Endothelial cell of umbilical vein (primary cell): ENCODE measurements at regions not wholly inside any gene's neighbourhood (a gene's known extent, or its start where the extent isn't known, plus 50 kb on each side); places are given as distances from the start of the nearest gene placed in this dataset.

ENCODE experiments used
- BruUV-seq: library from RNA; stranded (reverse); fragments of 400-500 nt; replicated peaks from 2 replicates; lab custom pipeline; 2021; lab: Mats Ljungman, UMichigan
- CTCF ChIA-PET: fragments of 300-600, 350-600 bp; sonication (Branson Sonifier 250); formaldehyde crosslinking; loops from one replicate; lab custom pipeline; 2021; ENCODE audit warnings: antibody characterized with exemption, inconsistent platforms; lab: Charles Lee
- POLR2A ChIA-PET: fragments of 300-600, 350-600 bp; sonication (Branson Sonifier 250); formaldehyde crosslinking; loops from one replicate; lab custom pipeline; 2021; ENCODE audit warnings: antibody characterized with exemption, inconsistent platforms; lab: Charles Lee
- DNase-seq: peaks from one replicate; pipeline ENCODE4 v3.0.0-alpha.2; 2011; ENCODE audit warnings: low read depth, low spot score
- FAIRE-seq: peaks from 2 replicates; lab custom pipeline; 2011; peaks lifted over from hg19 to GRCh38; lab: Jason Lieb, UNC
- H2AFZ ChIP-seq: 2 replicates; pipeline ENCODE4 v1.6.0; 2012; ENCODE audit warnings: low read depth, low read length, control low read depth, inconsistent platforms
- H3K27ac ChIP-seq: 2 replicates; pipeline ENCODE4 v1.5.1; 2011; ENCODE audit warnings: low read depth, mild to moderate bottlenecking, control low read depth, low read length, moderate library complexity; ENCODE audit not compliant: insufficient read depth
- H3K27me3 ChIP-seq, 2 experiments: 2 replicates each; pipeline versions ENCODE4 v1.6.0 to v1.6.1; 2011; ENCODE audit warnings: low read length in 2 of 2, mixed read lengths in 1 of 2; ENCODE audit not compliant: control insufficient read depth in 2 of 2, insufficient read depth in 2 of 2
- H3K36me3 ChIP-seq, 2 experiments: 2 replicates in 1 of 2; 3 replicates in 1 of 2; pipeline ENCODE4 v1.5.1; 2011; ENCODE audit warnings: low read length in 2 of 2, mild to moderate bottlenecking in 1 of 2, moderate library complexity in 1 of 2; ENCODE audit not compliant: control insufficient read depth in 2 of 2, insufficient read depth in 2 of 2; ENCODE audit errors: extremely low read depth in 1 of 2
- H3K4me1 ChIP-seq: 3 replicates; pipeline ENCODE4 v1.5.1; 2011; ENCODE audit warnings: mild to moderate bottlenecking, low read length; ENCODE audit not compliant: control insufficient read depth, insufficient read depth; ENCODE audit errors: extremely low read depth
- H3K4me2 ChIP-seq: 2 replicates; pipeline ENCODE4 v1.6.1; 2011; ENCODE audit warnings: low read length, control low read depth, mixed read lengths; ENCODE audit not compliant: insufficient read depth
- H3K4me3 ChIP-seq, 3 experiments: fragments of 200-600 bp in 1 of 3; sonication (generic), shearing (Covaris generic) in 1 of 3; replicated peaks in 1 of 3; 2 replicates each; pipeline ENCODE4 v1.5.1; 2011 to 2016; ENCODE audit warnings: control low read depth in 3 of 3, low read length in 3 of 3, mild to moderate bottlenecking in 2 of 3, inconsistent platforms in 1 of 3, low read depth in 1 of 3, moderate library complexity in 1 of 3; ENCODE audit not compliant: insufficient read depth in 1 of 3
- H3K79me2 ChIP-seq: 2 replicates; pipeline ENCODE4 v1.6.0; 2012; ENCODE audit warnings: low read length, inconsistent platforms; ENCODE audit not compliant: control insufficient read depth, insufficient read depth
- H3K9ac ChIP-seq: replicated peaks from 2 replicates; pipeline ENCODE3; 2011; ENCODE audit warnings: low read length, control low read depth; ENCODE audit not compliant: insufficient read depth; ENCODE audit errors: extremely low read depth
- H3K9me1 ChIP-seq: replicated peaks from 3 replicates; pipeline ENCODE4 v1.6.0; 2011; ENCODE audit warnings: mild to moderate bottlenecking, low read length; ENCODE audit not compliant: control insufficient read depth, insufficient read depth; ENCODE audit errors: extremely low read depth
- H3K9me3 ChIP-seq: replicated peaks from 2 replicates; pipeline ENCODE4 v1.5.1; 2012; ENCODE audit warnings: low read length, inconsistent platforms; ENCODE audit not compliant: control insufficient read depth, insufficient read depth
- H4K20me1 ChIP-seq: replicated peaks from 2 replicates; pipeline ENCODE3; 2011; ENCODE audit warnings: mild to moderate bottlenecking, low read length; ENCODE audit not compliant: control insufficient read depth, insufficient read depth; ENCODE audit errors: extremely low read depth
- EZH2 ChIP-seq: IDR thresholded peaks from 2 replicates; pipeline ENCODE4 v1.6.1; 2012; ENCODE audit warnings: borderline replicate concordance, low read depth, mild to moderate bottlenecking, moderate library complexity, low read length, inconsistent platforms; ENCODE audit not compliant: severe bottlenecking
- FOS ChIP-seq: IDR thresholded peaks from 2 replicates; pipeline ENCODE4 v1.6.1; 2011; ENCODE audit warnings: mild to moderate bottlenecking, low read length, moderate library complexity, borderline replicate concordance; ENCODE audit not compliant: insufficient read depth
- GATA2 ChIP-seq: IDR thresholded peaks from 2 replicates; pipeline ENCODE4 v1.7.0; 2011; ENCODE audit warnings: low read depth, mild to moderate bottlenecking, moderate library complexity, mixed read lengths, low read length; ENCODE audit not compliant: insufficient read length, insufficient read depth
- JUN ChIP-seq: IDR thresholded peaks from 2 replicates; pipeline ENCODE4 v1.6.1; 2011; ENCODE audit warnings: borderline replicate concordance, low read depth; ENCODE audit not compliant: insufficient read length, insufficient read depth
- MYC ChIP-seq: IDR thresholded peaks from one replicate; pipeline ENCODE4 v1.6.1; 2011; ENCODE audit warnings: mild to moderate bottlenecking, low read depth, low read length
- POLR2A ChIP-seq: IDR thresholded peaks from 2 replicates; pipeline ENCODE4 v1.6.1; 2012; ENCODE audit warnings: low read depth, mild to moderate bottlenecking, control low read depth, low read length
- POLR2AphosphoS5 ChIP-seq: IDR thresholded peaks from 2 replicates; pipeline ENCODE4 v1.6.1; 2012; ENCODE audit warnings: low read depth, mild to moderate bottlenecking, control low read depth, low read length, moderate library complexity; ENCODE audit not compliant: insufficient read depth
- dilution Hi-C: fragments of 300-500 bp; cut with MboI; formaldehyde crosslinking; loops from one replicate; pipeline ENCODE4 v1.15.0; 2019; ENCODE audit warnings: low sequenced_read_pairs; ENCODE audit not compliant: extremely low pct_ligation_motif_present
- intact Hi-C: fragments of 100-400 bp; cut with micrococcal nuclease; formaldehyde crosslinking; loops from one replicate; pipeline ENCODE4 v1.10.0; 2022
- TF ChIP-seq, protein P1 (sequence below), 2 donors: IDR thresholded peaks; 1 replicate in 1 of 2; 2 replicates in 1 of 2; pipeline ENCODE4 v1.5.1; 2011; ENCODE audit warnings: low read length in 2 of 2, mild to moderate bottlenecking in 2 of 2, moderate library complexity in 2 of 2, control low read depth in 1 of 2, inconsistent platforms in 1 of 2, low read depth in 1 of 2; ENCODE audit not compliant: insufficient read depth in 1 of 2; ENCODE audit errors: extremely low read depth in 1 of 2
- TF ChIP-seq, protein P2 (sequence below): IDR thresholded peaks from 2 replicates; pipeline ENCODE4 v1.6.1; 2011; ENCODE audit not compliant: insufficient read depth, insufficient read length

DNA sequence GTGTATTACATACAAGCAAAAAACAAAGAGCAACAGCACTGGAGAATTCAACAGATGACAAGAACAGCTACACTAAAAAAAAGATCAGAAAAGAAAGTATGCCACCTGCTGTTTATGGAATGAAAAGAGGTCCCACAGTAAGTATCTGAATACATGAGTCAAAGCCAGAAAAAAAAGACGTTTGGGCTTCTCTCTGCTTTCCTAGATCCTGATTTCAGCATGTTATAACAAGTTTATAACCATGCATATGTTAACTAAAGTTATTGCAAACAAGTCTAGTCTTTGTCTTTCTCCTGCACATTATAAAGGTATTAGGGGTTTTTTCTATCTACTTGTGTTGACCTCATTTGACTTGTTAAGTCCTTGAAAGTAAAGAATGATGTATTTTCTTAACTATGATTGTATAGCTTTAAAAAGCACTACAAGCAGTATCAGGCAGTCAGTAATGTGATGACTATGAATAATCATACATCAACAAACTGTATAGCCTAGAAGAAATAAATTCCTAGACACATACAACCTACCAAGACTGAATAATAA, 108.5 kb upstream of the COL5A2 start:
- DNase-seq (peak; percentile 82), FAIRE-seq (peak; percentile 86)
- H3K79me2 ChIP-seq, result no peaks in the 10 kb centered on the region
- no peaks in the 10 kb centered on the region for H3K27me3 ChIP-seq
- H3K36me3 ChIP-seq, result no peaks in the 10 kb centered on the region
- no peak overlapping the region for H3K27ac ChIP-seq
- dilution Hi-C loops, result no loop called here
- H2AFZ ChIP-seq, result peak overlapping the region; percentile 24
- H3K9me3 ChIP-seq, result no peaks in the 10 kb centered on the region
- BruUV-seq, result no TSS peak
- TF ChIP-seq JUN, result no peak
- TF ChIP-seq, protein P1, sequence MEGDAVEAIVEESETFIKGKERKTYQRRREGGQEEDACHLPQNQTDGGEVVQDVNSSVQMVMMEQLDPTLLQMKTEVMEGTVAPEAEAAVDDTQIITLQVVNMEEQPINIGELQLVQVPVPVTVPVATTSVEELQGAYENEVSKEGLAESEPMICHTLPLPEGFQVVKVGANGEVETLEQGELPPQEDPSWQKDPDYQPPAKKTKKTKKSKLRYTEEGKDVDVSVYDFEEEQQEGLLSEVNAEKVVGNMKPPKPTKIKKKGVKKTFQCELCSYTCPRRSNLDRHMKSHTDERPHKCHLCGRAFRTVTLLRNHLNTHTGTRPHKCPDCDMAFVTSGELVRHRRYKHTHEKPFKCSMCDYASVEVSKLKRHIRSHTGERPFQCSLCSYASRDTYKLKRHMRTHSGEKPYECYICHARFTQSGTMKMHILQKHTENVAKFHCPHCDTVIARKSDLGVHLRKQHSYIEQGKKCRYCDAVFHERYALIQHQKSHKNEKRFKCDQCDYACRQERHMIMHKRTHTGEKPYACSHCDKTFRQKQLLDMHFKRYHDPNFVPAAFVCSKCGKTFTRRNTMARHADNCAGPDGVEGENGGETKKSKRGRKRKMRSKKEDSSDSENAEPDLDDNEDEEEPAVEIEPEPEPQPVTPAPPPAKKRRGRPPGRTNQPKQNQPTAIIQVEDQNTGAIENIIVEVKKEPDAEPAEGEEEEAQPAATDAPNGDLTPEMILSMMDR (IDR thresholded peaks at IDR 0.05; ENCODE audit: extremely low read depth in 1 of 2, insufficient read depth in 1 of 2, low read depth in 1 of 2, low read length in 2 of 2), result peak; percentile 41
- POLR2A ChIA-PET, result no interaction called here
- H3K4me3 ChIP-seq, result no peak overlapping the region
- H3K9me1 ChIP-seq, result no peaks in the 10 kb centered on the region
- intact Hi-C loops, result loop anchor here (1.0 to 5.0 kb wide), 6 partner anchors 76 to 764 kb away; partner anchors contain the start of gene COL5A2
- no peak overlapping the region for H3K4me2 ChIP-seq
- CTCF ChIA-PET, result interaction anchor here (0.6 to 5.4 kb wide), 49 partner anchors 10 to 769 kb away, joined by 3 to 99 read pairs (median 5); partner anchors contain the start of gene COL5A2
- peaks cover 6% of the 10 kb centered on the region for H3K4me1 ChIP-seq
- no peak overlapping the region for H3K9ac ChIP-seq
- H4K20me1 ChIP-seq, result no peaks in the 10 kb centered on the region

- no peaks in the 10 kb centered on the region for H4K20me1 ChIP-seq
- dilution Hi-C loops (no loop called here), intact Hi-C loops (loop anchor here (1.0 kb wide), 1 partner anchor 116 kb away; no protein-coding TSS in a partner anchor)
- POLR2A ChIA-PET, result no interaction called here
- H3K4me1 ChIP-seq, result peaks cover under 1% of the 10 kb centered on the region
- no peak for DNase-seq
- no peaks in the 10 kb centered on the region for H3K27me3 ChIP-seq
- H3K9me1 ChIP-seq, result no peaks in the 10 kb centered on the region
- TF ChIP-seq, protein P2, sequence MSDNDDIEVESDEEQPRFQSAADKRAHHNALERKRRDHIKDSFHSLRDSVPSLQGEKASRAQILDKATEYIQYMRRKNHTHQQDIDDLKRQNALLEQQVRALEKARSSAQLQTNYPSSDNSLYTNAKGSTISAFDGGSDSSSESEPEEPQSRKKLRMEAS, result no peak
- no peak for TF ChIP-seq POLR2AphosphoS5
- no peak for TF ChIP-seq FOS
- no peak for TF ChIP-seq GATA2
- TF ChIP-seq, protein P1 (IDR thresholded peaks at IDR 0.05; ENCODE audit: extremely low read depth in 1 of 2, insufficient read depth in 1 of 2, low read depth in 1 of 2, low read length in 2 of 2), result no peak
- no peak for TF ChIP-seq JUN
- TF ChIP-seq POLR2A, result no peak
- no peak for TF ChIP-seq MYC
- TF ChIP-seq EZH2, result no peak
- H2AFZ ChIP-seq, result no peak overlapping the region
- CTCF ChIA-PET, result interaction anchor here (0.8 to 1.5 kb wide), 4 partner anchors 112 to 149 kb away, joined by 3 to 5 read pairs (median 4); partner anchors contain the start of gene COL5A2
- no peaks in the 10 kb centered on the region for H3K9me3 ChIP-seq
- H3K9ac ChIP-seq, result no peak overlapping the region
- BruUV-seq, result no TSS peak
- no peak for FAIRE-seq
- no peak overlapping the region for H3K4me3 ChIP-seq
- no peak overlapping the region for H3K27ac ChIP-seq
- H3K36me3 ChIP-seq, result no peaks in the 10 kb centered on the region
- H3K79me2 ChIP-seq, result no peaks in the 10 kb centered on the region
- H3K4me2 ChIP-seq, result no peak overlapping the region
These were observed 111.9 kb upstream of the COL5A2 start for GRCh38 chr2:189291460-189291859.
